K562 (cell line): ENCODE measurements at regions not wholly inside any gene's neighbourhood (a gene's known extent, or its start where the extent isn't known, plus 50 kb on each side); places are given as distances from the start of the nearest gene placed in this dataset.
A peak's percentile ranks its signal among the peaks of the same experiment; 100 is the strongest.

Source experiments
- ATAC-seq: fragments of 200-7000 bp; cut with Tn5 transposase; 3 replicates; pipeline ENCODE4 v1.9.1; 2020; ENCODE audit warnings: moderate library complexity
- BruUV-seq: library from RNA; stranded (reverse); fragments of 400-500 nt; replicated peaks from 2 replicates; lab custom pipeline; 2021; lab: Mats Ljungman, UMichigan
- CTCF ChIA-PET: fragments of 300-600 bp; formaldehyde crosslinking; extraction: SDS; loops from one replicate; lab custom pipeline; 2021; ENCODE audit warnings: low intra/inter-chr PET ratio; lab: Yijun Ruan, JAX
- POLR2A ChIA-PET: fragments of 300-600, 350-650 bp; sonication (Branson Sonifier 250); formaldehyde crosslinking; extraction: SDS; loops from one replicate; lab custom pipeline; 2021; ENCODE audit warnings: antibody characterized with exemption, inconsistent platforms; lab: Yijun Ruan, JAX
- DNase-seq, 4 experiments: peaks; one replicate each; pipeline versions ENCODE4 v3.0.0 to v3.0.0-alpha.2; 2011 to 2018; ENCODE audit warnings: low spot score in 3 of 4, mixed read lengths in 3 of 4; ENCODE audit errors: extremely low read depth in 1 of 4
- FAIRE-seq: peaks from 2 replicates; lab custom pipeline; 2011; peaks lifted over from hg19 to GRCh38; lab: Jason Lieb, UNC
- H2AFZ ChIP-seq: 2 replicates; pipeline ENCODE4 v1.6.0; 2011; ENCODE audit warnings: low read depth, low read length, control low read depth, inconsistent platforms
- H3K27ac ChIP-seq: fragments of 200-600 bp; 3 replicates; pipeline ENCODE4 v1.8.0; 2011; ENCODE audit warnings: low read depth, mild to moderate bottlenecking, control low read depth, inconsistent platforms, low read length, moderate library complexity, mixed read lengths; ENCODE audit errors: extremely low read depth
- H3K27me3 ChIP-seq, 2 experiments: fragments of 300-600 bp in 1 of 2; 2 replicates in 1 of 2; 3 replicates in 1 of 2; pipeline versions ENCODE4 v1.6.0 to v1.8.0; 2011; ENCODE audit warnings: inconsistent platforms in 2 of 2, low read length in 2 of 2, mild to moderate bottlenecking in 1 of 2, mixed read lengths in 1 of 2, moderate library complexity in 1 of 2; ENCODE audit not compliant: control insufficient read depth in 2 of 2, insufficient read depth in 2 of 2
- H3K36me3 ChIP-seq: fragments of 300-600 bp; 3 replicates; pipeline ENCODE4 v1.8.0; 2011; ENCODE audit warnings: mild to moderate bottlenecking, low read length, inconsistent platforms; ENCODE audit not compliant: control insufficient read depth, insufficient read depth
- H3K4me1 ChIP-seq, 2 experiments: fragments of 200-600 bp in 1 of 2; replicated peaks in 1 of 2; 2 replicates in 1 of 2; 3 replicates in 1 of 2; pipeline versions ENCODE4 v1.5.1 to v1.8.0; 2011; ENCODE audit warnings: inconsistent platforms in 2 of 2, low read length in 2 of 2, mild to moderate bottlenecking in 1 of 2, mixed read lengths in 1 of 2, moderate library complexity in 1 of 2; ENCODE audit not compliant: control insufficient read depth in 2 of 2, insufficient read depth in 2 of 2
- H3K4me2 ChIP-seq: 2 replicates; pipeline ENCODE4 v1.6.1; 2011; ENCODE audit warnings: low read length, control low read depth, inconsistent platforms, mixed read lengths; ENCODE audit not compliant: insufficient read depth
- H3K4me3 ChIP-seq: fragments of 200-600 bp; sonication (generic), shearing (Covaris generic); 2 replicates; pipeline ENCODE4 v1.5.1; 2016; ENCODE audit warnings: control low read depth, inconsistent platforms
- H3K79me2 ChIP-seq: fragments of 200-600 bp; 3 replicates; pipeline ENCODE4 v1.8.0; 2011; ENCODE audit warnings: low read length, inconsistent platforms; ENCODE audit not compliant: control insufficient read depth, insufficient read depth
- H3K9ac ChIP-seq, 2 experiments: 2 replicates each; pipeline versions ENCODE4 v1.6.0 to v1.6.1; 2011; ENCODE audit warnings: low read depth in 2 of 2, low read length in 2 of 2, control low read depth in 1 of 2, inconsistent platforms in 1 of 2, mild to moderate bottlenecking in 1 of 2, mixed read lengths in 1 of 2; ENCODE audit not compliant: insufficient read depth in 1 of 2
- H3K9me1 ChIP-seq: one replicate; pipeline ENCODE4 v1.6.0; 2011; ENCODE audit warnings: inconsistent platforms, mild to moderate bottlenecking, low read length, moderate library complexity; ENCODE audit not compliant: control insufficient read depth, insufficient read depth
- H3K9me3 ChIP-seq: replicated peaks from 2 replicates; pipeline ENCODE4 v1.5.1; 2011; ENCODE audit warnings: low read depth, low read length, inconsistent platforms; ENCODE audit not compliant: control insufficient read depth, insufficient read depth
- H4K20me1 ChIP-seq: replicated peaks from 2 replicates; pipeline ENCODE4 v1.6.1; 2011; ENCODE audit warnings: low read length, inconsistent platforms, mixed read lengths; ENCODE audit not compliant: control insufficient read depth, insufficient read depth
- ARID1B ChIP-seq: fragments of 450-650 bp; IDR thresholded peaks from 2 replicates; pipeline ENCODE4 v1.6.1; 2016; ENCODE audit warnings: antibody characterized with exemption, mild to moderate bottlenecking, inconsistent platforms
- ARID2 ChIP-seq: fragments of 450-650 bp; IDR thresholded peaks from 2 replicates; pipeline ENCODE4 v1.6.1; 2017; ENCODE audit warnings: antibody characterized with exemption, mild to moderate bottlenecking
- CBFA2T2 ChIP-seq: fragments of 450-650 bp; conservative IDR thresholded peaks from 2 replicates; pipeline ENCODE4 v1.6.1; 2017; ENCODE audit warnings: mild to moderate bottlenecking
- CTBP1 ChIP-seq: fragments of 450-650 bp; IDR thresholded peaks from 2 replicates; pipeline ENCODE4 v1.6.1; 2016; ENCODE audit warnings: borderline replicate concordance
- DDX20 ChIP-seq: fragments of 450-650 bp; IDR thresholded peaks from 2 replicates; pipeline ENCODE4 v1.6.1; 2016; ENCODE audit warnings: missing genetic modification characterization, low read depth, mild to moderate bottlenecking, missing compliant biosample characterization, moderate library complexity
- EP300 ChIP-seq: IDR thresholded peaks from 2 replicates; pipeline ENCODE4 v1.6.1; 2012; ENCODE audit warnings: low read length, improper control_type of control experiment
- HDAC1 ChIP-seq, 2 experiments: fragments of 450-650 bp; IDR thresholded peaks; 2 replicates each; pipeline ENCODE4 v1.6.1; 2016 to 2017; ENCODE audit warnings: inconsistent platforms in 1 of 2, mild to moderate bottlenecking in 1 of 2, moderate library complexity in 1 of 2
- L3MBTL2 ChIP-seq: fragments of 450-650 bp; IDR thresholded peaks from 2 replicates; pipeline ENCODE4 v1.6.1; 2016; ENCODE audit warnings: mild to moderate bottlenecking, moderate library complexity
- MAFG ChIP-seq: fragments of 450-650 bp; conservative IDR thresholded peaks from 2 replicates; pipeline ENCODE4 v1.6.1; 2016; ENCODE audit warnings: missing genetic modification characterization, missing compliant biosample characterization
- MEIS2 ChIP-seq: fragments of 450-650 bp; IDR thresholded peaks from 2 replicates; pipeline ENCODE4 v1.6.1; 2014; ENCODE audit warnings: mild to moderate bottlenecking; ENCODE audit not compliant: partially characterized antibody
- NR2C1 ChIP-seq, 2 experiments: fragments of 450-650 bp; IDR thresholded peaks; 2 replicates each; pipeline ENCODE4 v1.6.1; 2017; ENCODE audit warnings: mild to moderate bottlenecking in 2 of 2, antibody characterized with exemption in 1 of 2, inconsistent platforms in 1 of 2, missing compliant biosample characterization in 1 of 2, missing genetic modification characterization in 1 of 2
- SMAD1 ChIP-seq: fragments of 150-350 bp; IDR thresholded peaks from 2 replicates; pipeline ENCODE4 v1.6.1; 2014; ENCODE audit warnings: low read length, low read depth; ENCODE audit not compliant: partially characterized antibody
- SMAD2 ChIP-seq: fragments of 150-350 bp; IDR thresholded peaks from 2 replicates; pipeline ENCODE4 v1.6.1; 2014; ENCODE audit warnings: low read depth, mild to moderate bottlenecking, low read length
- SMC3 ChIP-seq: conservative IDR thresholded peaks from 2 replicates; pipeline ENCODE4 v1.6.1; 2011; ENCODE audit warnings: low read depth, low read length, improper control_type of control experiment; ENCODE audit not compliant: insufficient read depth
- SRSF7 ChIP-seq: fragments of 200-400 bp; formaldehyde crosslinking; optimal IDR thresholded peaks from 2 replicates; pipeline ENCODE3; 2017; ENCODE audit warnings: mild to moderate bottlenecking, low read depth, low read length
- TCF3 ChIP-seq: sonication (generic); formaldehyde crosslinking; IDR thresholded peaks from 2 replicates; pipeline ENCODE4 v1.4.0; 2020; ENCODE audit warnings: mild to moderate bottlenecking, missing genetic modification reagents
- TSC22D4 ChIP-seq: fragments of 450-650 bp; IDR thresholded peaks from 2 replicates; pipeline ENCODE4 v1.6.1; 2016; ENCODE audit warnings: missing genetic modification characterization, missing biosample characterization, control low read depth
- ZFP36 ChIP-seq: fragments of 150-350 bp; IDR thresholded peaks from 2 replicates; pipeline ENCODE4 v1.6.1; 2018; ENCODE audit warnings: low read length, low read depth; ENCODE audit not compliant: partially characterized antibody
- ZNF717 ChIP-seq: fragments of 250-450 bp; sonication (Bioruptor Pico); IDR thresholded peaks from 2 replicates; pipeline ENCODE4 v1.5.0; 2021
- WGBS: fragments of 100-300 bp; shearing (Covaris generic); methylation state at CpG from one replicate; pipeline ENCODE4 v1.1.6; 2016; ENCODE audit warnings: low coverage, mixed read lengths; ENCODE audit not compliant: insufficient coverage; ENCODE audit errors: missing lambda C conversion rate; 5-methylcytosine and 5-hydroxymethylcytosine counted together
- in situ Hi-C: fragments of 300-500 bp; cut with MboI; formaldehyde crosslinking; loops from 4 replicates; pipeline ENCODE4 v1.15.0; 2018; ENCODE audit warnings: inconsistent platforms, mixed read lengths
- intact Hi-C: fragments of 100-400 bp; cut with micrococcal nuclease; formaldehyde crosslinking; loops from 2 replicates; pipeline ENCODE4 v1.14.2; 2022
- TF ChIP-seq, protein P1 (sequence below): sonication (generic); formaldehyde crosslinking; IDR thresholded peaks from 2 replicates; pipeline ENCODE4 v1.8.1; 2022; ENCODE audit warnings: missing genetic modification reagents
- TF ChIP-seq, protein P2 (sequence below): IDR thresholded peaks from 3 replicates; pipeline ENCODE4 v1.6.1; 2011; ENCODE audit warnings: borderline replicate concordance, mild to moderate bottlenecking; ENCODE audit not compliant: insufficient read length, insufficient read depth

DNA sequence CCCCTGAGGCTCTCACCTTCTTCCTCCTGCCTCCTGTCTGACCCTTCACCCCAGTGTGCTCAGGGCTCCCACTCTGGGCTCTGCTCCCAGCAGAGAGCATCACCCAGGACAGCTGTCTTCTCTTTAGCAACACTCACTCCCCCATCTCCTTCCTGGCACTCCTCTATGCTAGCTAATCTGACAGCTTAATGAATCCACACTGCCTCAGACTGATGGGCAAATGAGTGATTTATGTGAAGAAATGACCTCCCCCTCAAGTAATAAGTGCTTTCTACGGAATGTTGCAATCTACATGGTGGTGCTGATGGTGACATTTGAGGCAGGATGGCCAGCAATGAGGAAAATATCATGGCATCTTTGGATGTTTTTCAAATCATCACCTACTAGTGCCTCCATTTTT is 83.6 kb downstream of the LSM3 start:
- Histone ChIP-seq H3K27ac (no peak overlapping the region), H2AFZ (no peak overlapping the region), H3K9me1 (no peaks in the 10 kb centered on the region), H4K20me1 (no peaks in the 10 kb centered on the region), H3K27me3 (no peaks in the 10 kb centered on the region), H3K4me1 (peaks cover 21 to 25% of the 10 kb centered on the region in 2 experiments), H3K9me3 (no peaks in the 10 kb centered on the region; the same call in 1 of the 2 replicates), H3K4me3 (no peak overlapping the region), H3K79me2 (no peaks in the 10 kb centered on the region), H3K4me2 (no peak overlapping the region), H3K9ac (no peak overlapping the region), H3K36me3 (no peaks in the 10 kb centered on the region)
- BruUV-seq, result no TSS peak
- ATAC-seq, result peak; percentile 18; the same call in 2 of the 3 replicates
- ChIA-PET POLR2A (interaction anchor here (0.6 to 1.0 kb wide), 2 partner anchors 205 to 402 kb away, joined by 3 read pairs; no protein-coding TSS in a partner anchor), CTCF (interaction anchor here (0.8 to 6.2 kb wide), 4 partner anchors 13 to 206 kb away, joined by 4 to 69 read pairs (median 23); no protein-coding TSS in a partner anchor)
- in situ Hi-C loops, result loop anchor here (5.0 kb wide), 2 partner anchors 60 to 205 kb away; no protein-coding TSS in a partner anchor
- intact Hi-C loops, result loop anchor here (5.0 to 10.0 kb wide), 4 partner anchors 245 to 660 kb away; no protein-coding TSS in a partner anchor
- no peak for FAIRE-seq
- 41% methylated on average over 1 of the region's 1 CpG for WGBS
- peak in 2 of 4 experiments; percentile 44 to 51 for DNase-seq
- TF ChIP-seq ARID1B (peak; percentile 38; the same call in 1 of the 2 replicates), NR2C1 (IDR thresholded peaks at IDR 0.05) (no peak; the same call in 1 of the 2 replicates), NR2C1 (tag; IDR thresholded peaks at IDR 0.05) (peak; percentile 34; the same call in 1 of the 2 replicates), DDX20 (tag) (no peak), MAFG (tag) (no peak), MEIS2 (peak; percentile 98), TSC22D4 (tag) (no peak), CBFA2T2 (peak; percentile 35; the same call in 1 of the 2 replicates), CTBP1 (peak; percentile 65; the same call in 1 of the 2 replicates), ZFP36 (no peak), SMC3 (no peak), ARID2 (no peak), L3MBTL2 (no peak), ZNF717 (CRISPR knock-in tag) (no peak), HDAC1 (IDR thresholded peaks at IDR 0.05) (0 out of 4 replicates have a peak, but pooled peaks of 1 of the 2 experiments have one; percentile 21), SMAD2 (no peak), SRSF7 (no peak), EP300 (peak; percentile 23; the same call in 1 of the 2 replicates), TCF3 (CRISPR knock-in tag) (peak; percentile 46), SMAD1 (no peak)
- TF ChIP-seq, protein P1, sequence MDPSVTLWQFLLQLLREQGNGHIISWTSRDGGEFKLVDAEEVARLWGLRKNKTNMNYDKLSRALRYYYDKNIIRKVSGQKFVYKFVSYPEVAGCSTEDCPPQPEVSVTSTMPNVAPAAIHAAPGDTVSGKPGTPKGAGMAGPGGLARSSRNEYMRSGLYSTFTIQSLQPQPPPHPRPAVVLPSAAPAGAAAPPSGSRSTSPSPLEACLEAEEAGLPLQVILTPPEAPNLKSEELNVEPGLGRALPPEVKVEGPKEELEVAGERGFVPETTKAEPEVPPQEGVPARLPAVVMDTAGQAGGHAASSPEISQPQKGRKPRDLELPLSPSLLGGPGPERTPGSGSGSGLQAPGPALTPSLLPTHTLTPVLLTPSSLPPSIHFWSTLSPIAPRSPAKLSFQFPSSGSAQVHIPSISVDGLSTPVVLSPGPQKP, result no peak
- TF ChIP-seq, protein P2, sequence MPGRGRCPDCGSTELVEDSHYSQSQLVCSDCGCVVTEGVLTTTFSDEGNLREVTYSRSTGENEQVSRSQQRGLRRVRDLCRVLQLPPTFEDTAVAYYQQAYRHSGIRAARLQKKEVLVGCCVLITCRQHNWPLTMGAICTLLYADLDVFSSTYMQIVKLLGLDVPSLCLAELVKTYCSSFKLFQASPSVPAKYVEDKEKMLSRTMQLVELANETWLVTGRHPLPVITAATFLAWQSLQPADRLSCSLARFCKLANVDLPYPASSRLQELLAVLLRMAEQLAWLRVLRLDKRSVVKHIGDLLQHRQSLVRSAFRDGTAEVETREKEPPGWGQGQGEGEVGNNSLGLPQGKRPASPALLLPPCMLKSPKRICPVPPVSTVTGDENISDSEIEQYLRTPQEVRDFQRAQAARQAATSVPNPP, result no peak
